ENCODE measurements at regions not wholly inside any gene's neighbourhood (a gene's known extent, or its start where the extent isn't known, plus 50 kb on each side); places are given as distances from the start of the nearest gene placed in this dataset.

DNA sequence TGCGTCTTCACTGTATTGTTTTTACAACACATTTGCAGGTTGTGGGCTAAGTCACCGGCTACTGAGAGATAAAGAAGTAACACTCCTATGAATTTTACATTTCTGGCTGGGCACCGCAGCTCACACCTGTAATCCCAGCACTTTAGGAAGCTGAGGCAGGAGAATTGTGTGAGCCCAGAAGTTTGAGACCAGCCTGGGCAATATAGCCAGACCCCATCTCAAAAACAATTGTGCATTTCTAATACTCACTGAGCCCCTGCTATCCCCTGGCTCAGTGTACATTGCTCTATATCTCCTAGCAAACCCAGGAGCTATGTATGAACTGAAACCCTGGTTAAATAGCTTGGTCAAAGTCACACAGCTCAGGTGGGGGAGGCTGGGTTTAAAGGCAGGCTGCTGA, 108.7 kb downstream of the ZNF281 start:
- TF ChIP-seq EZH2 (IDR thresholded peaks at IDR 0.05; ENCODE audit: borderline replicate concordance, low read length) = no peak
- TF ChIP-seq, protein P1, sequence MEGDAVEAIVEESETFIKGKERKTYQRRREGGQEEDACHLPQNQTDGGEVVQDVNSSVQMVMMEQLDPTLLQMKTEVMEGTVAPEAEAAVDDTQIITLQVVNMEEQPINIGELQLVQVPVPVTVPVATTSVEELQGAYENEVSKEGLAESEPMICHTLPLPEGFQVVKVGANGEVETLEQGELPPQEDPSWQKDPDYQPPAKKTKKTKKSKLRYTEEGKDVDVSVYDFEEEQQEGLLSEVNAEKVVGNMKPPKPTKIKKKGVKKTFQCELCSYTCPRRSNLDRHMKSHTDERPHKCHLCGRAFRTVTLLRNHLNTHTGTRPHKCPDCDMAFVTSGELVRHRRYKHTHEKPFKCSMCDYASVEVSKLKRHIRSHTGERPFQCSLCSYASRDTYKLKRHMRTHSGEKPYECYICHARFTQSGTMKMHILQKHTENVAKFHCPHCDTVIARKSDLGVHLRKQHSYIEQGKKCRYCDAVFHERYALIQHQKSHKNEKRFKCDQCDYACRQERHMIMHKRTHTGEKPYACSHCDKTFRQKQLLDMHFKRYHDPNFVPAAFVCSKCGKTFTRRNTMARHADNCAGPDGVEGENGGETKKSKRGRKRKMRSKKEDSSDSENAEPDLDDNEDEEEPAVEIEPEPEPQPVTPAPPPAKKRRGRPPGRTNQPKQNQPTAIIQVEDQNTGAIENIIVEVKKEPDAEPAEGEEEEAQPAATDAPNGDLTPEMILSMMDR (conservative IDR thresholded peaks at IDR 0.05 in 1 of 2, IDR thresholded peaks at IDR 0.05 in 1 of 2; ENCODE audit: extremely low read depth in 1 of 2, insufficient read depth in 1 of 2, low read depth in 1 of 2, low read length in 2 of 2) = no peak
